ENCODE measurements at regions not wholly inside any gene's neighbourhood (a gene's known extent, or its start where the extent isn't known, plus 50 kb on each side); places are given as distances from the start of the nearest gene placed in this dataset.

DNA sequence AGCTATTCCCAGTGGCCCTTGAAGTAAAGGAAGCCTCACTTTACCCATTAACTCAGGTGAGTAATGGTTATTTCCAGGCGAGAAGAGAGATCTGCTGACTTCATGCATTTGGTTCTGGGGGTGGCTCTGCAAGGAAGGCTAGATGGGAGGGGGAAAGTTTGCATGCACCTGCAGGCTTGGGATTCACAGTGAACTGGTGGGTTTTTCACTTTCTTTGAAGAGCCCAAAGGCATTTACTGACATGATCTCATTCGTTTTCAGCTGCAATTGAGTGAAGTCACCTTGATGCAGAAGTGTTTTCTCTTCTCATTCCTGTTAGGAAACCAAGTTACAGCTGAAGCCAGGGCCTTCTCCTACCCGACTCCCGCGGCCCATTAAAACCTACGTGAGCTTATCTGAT, 131.0 kb upstream of the N4BP1 start:
- H3K9ac ChIP-seq, result no peak overlapping the region
- no peaks in the 10 kb centered on the region for H3K79me2 ChIP-seq (ENCODE audit: insufficient read depth)
- H3K27me3 ChIP-seq (ENCODE audit: insufficient read depth), result no peaks in the 10 kb centered on the region
- no peak overlapping the region for H3K27ac ChIP-seq (ENCODE audit: low read depth in 2 of 2, low read length in 1 of 2)
- H3K9me3 ChIP-seq, result no peaks in the 10 kb centered on the region
- no peak overlapping the region for H2AFZ ChIP-seq (ENCODE audit: low read depth)
- no peaks in the 10 kb centered on the region for H4K20me1 ChIP-seq (ENCODE audit: insufficient read depth)
- H3K4me2 ChIP-seq, result no peak overlapping the region
- DNase-seq, result no peak
- no peaks in the 10 kb centered on the region for H3K36me3 ChIP-seq (replicated peaks in 1 of 2; ENCODE audit: control insufficient read depth in 1 of 2, insufficient read depth in 2 of 2, low read length in 1 of 2)
- H3K9me2 ChIP-seq, result no peaks in the 10 kb centered on the region
- CTCF ChIA-PET, result no interaction called here
- WGBS (ENCODE audit: low lambda C conversion rate), result 4% methylated on average over 6 of the region's 6 CpGs
- no peaks in the 10 kb centered on the region for H3F3A ChIP-seq (replicated peaks; ENCODE audit: insufficient read depth)
- H3K4me3 ChIP-seq (ENCODE audit: low read depth in 2 of 2, low read length in 1 of 2), result no peak overlapping the region
- POLR2A ChIA-PET, result no interaction called here
- TF ChIP-seq, protein P1, sequence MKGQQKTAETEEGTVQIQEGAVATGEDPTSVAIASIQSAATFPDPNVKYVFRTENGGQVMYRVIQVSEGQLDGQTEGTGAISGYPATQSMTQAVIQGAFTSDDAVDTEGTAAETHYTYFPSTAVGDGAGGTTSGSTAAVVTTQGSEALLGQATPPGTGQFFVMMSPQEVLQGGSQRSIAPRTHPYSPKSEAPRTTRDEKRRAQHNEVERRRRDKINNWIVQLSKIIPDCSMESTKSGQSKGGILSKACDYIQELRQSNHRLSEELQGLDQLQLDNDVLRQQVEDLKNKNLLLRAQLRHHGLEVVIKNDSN (IDR thresholded peaks at IDR 0.05; ENCODE audit: borderline replicate concordance, low read depth), result no peak
- TF ChIP-seq MXI1 (IDR thresholded peaks at IDR 0.05; ENCODE audit: low read depth, low read length) (no peak), TCF12 (IDR thresholded peaks at IDR 0.05) (no peak), RFX5 (IDR thresholded peaks at IDR 0.05; ENCODE audit: low read length) (no peak), FOXJ3 (CRISPR knock-in tag; IDR thresholded peaks at IDR 0.05) (no peak)
- TF ChIP-seq, protein P2, sequence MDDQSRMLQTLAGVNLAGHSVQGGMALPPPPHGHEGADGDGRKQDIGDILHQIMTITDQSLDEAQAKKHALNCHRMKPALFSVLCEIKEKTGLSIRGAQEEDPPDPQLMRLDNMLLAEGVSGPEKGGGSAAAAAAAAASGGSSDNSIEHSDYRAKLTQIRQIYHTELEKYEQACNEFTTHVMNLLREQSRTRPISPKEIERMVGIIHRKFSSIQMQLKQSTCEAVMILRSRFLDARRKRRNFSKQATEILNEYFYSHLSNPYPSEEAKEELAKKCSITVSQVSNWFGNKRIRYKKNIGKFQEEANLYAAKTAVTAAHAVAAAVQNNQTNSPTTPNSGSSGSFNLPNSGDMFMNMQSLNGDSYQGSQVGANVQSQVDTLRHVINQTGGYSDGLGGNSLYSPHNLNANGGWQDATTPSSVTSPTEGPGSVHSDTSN (IDR thresholded peaks at IDR 0.05), result no peak
- no peaks in the 10 kb centered on the region for H3K4me1 ChIP-seq (ENCODE audit: control insufficient read depth in 1 of 2, insufficient read depth in 2 of 2, low read depth in 1 of 2, low read length in 1 of 2)

DNA sequence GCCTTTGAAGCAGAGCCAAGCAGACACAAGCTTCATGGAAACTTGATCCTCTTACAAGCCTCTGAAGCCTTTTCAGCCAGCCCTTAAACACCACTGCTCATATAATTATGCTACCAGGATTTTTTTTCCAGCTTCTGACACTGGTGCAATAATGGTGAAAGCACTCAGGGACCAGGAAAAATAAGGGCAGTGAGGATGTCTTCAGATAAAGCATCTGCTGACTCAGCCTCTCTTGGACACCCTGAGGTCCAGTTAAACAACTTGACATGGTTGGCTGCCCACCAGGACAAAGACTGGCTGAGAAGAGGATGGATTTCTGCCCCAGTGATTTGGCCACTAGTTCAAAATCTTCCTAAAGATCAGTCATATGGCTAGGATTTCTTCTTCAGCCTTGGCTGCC, 124.2 kb upstream of the N4BP1 start:
- Histone ChIP-seq H2AFZ (ENCODE audit: low read depth) (no peak overlapping the region), H3K4me2 (no peak overlapping the region), H3F3A (replicated peaks; ENCODE audit: insufficient read depth) (no peaks in the 10 kb centered on the region), H3K9me2 (no peaks in the 10 kb centered on the region), H3K9me3 (no peaks in the 10 kb centered on the region), H3K9ac (no peak overlapping the region), H4K20me1 (ENCODE audit: insufficient read depth) (no peaks in the 10 kb centered on the region), H3K4me3 (ENCODE audit: low read depth in 2 of 2, low read length in 1 of 2) (no peak overlapping the region), H3K4me1 (ENCODE audit: control insufficient read depth in 1 of 2, insufficient read depth in 2 of 2, low read depth in 1 of 2, low read length in 1 of 2) (no peaks in the 10 kb centered on the region), H3K27me3 (ENCODE audit: insufficient read depth) (no peaks in the 10 kb centered on the region), H3K79me2 (ENCODE audit: insufficient read depth) (no peaks in the 10 kb centered on the region), H3K36me3 (replicated peaks in 1 of 2; ENCODE audit: control insufficient read depth in 1 of 2, insufficient read depth in 2 of 2, low read length in 1 of 2) (no peaks in the 10 kb centered on the region), H3K27ac (ENCODE audit: low read depth in 2 of 2, low read length in 1 of 2) (no peak overlapping the region)
- no peak for DNase-seq
- CTCF ChIA-PET, result interaction anchor here (1.5 to 1.6 kb wide), 2 partner anchors 27 to 104 kb away, joined by 3 to 4 read pairs; no protein-coding TSS in a partner anchor
- POLR2A ChIA-PET, result no interaction called here
- TF ChIP-seq MXI1 (IDR thresholded peaks at IDR 0.05; ENCODE audit: low read depth, low read length) (no peak), TAF1 (IDR thresholded peaks at IDR 0.05; ENCODE audit: borderline replicate concordance, low read depth, low read length) (no peak), EZH2phosphoT487 (IDR thresholded peaks at IDR 0.05; ENCODE audit: borderline replicate concordance, low read depth) (no peak), YY1 (IDR thresholded peaks at IDR 0.05; ENCODE audit: low read depth) (no peak), RFX5 (IDR thresholded peaks at IDR 0.05; ENCODE audit: low read length) (no peak), USF2 (IDR thresholded peaks at IDR 0.05; ENCODE audit: borderline replicate concordance, low read depth, low read length) (no peak), TEAD4 (IDR thresholded peaks at IDR 0.05; ENCODE audit: borderline replicate concordance, insufficient read depth) (no peak), RCOR1 (IDR thresholded peaks at IDR 0.05; ENCODE audit: low read length) (no peak), NFIC (IDR thresholded peaks at IDR 0.05; ENCODE audit: borderline replicate concordance) (no peak), TCF12 (IDR thresholded peaks at IDR 0.05) (no peak), SMC3 (IDR thresholded peaks at IDR 0.05; ENCODE audit: low read depth, low read length) (no peak), CTCF (IDR thresholded peaks at IDR 0.05) (no peak)
- TF ChIP-seq, protein P3, sequence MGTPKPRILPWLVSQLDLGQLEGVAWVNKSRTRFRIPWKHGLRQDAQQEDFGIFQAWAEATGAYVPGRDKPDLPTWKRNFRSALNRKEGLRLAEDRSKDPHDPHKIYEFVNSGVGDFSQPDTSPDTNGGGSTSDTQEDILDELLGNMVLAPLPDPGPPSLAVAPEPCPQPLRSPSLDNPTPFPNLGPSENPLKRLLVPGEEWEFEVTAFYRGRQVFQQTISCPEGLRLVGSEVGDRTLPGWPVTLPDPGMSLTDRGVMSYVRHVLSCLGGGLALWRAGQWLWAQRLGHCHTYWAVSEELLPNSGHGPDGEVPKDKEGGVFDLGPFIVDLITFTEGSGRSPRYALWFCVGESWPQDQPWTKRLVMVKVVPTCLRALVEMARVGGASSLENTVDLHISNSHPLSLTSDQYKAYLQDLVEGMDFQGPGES (IDR thresholded peaks at IDR 0.05; ENCODE audit: low read depth, low read length), result no peak
- TF ChIP-seq, protein P4, sequence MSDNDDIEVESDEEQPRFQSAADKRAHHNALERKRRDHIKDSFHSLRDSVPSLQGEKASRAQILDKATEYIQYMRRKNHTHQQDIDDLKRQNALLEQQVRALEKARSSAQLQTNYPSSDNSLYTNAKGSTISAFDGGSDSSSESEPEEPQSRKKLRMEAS (IDR thresholded peaks at IDR 0.05; ENCODE audit: low read depth), result no peak
- TF ChIP-seq, protein P5, sequence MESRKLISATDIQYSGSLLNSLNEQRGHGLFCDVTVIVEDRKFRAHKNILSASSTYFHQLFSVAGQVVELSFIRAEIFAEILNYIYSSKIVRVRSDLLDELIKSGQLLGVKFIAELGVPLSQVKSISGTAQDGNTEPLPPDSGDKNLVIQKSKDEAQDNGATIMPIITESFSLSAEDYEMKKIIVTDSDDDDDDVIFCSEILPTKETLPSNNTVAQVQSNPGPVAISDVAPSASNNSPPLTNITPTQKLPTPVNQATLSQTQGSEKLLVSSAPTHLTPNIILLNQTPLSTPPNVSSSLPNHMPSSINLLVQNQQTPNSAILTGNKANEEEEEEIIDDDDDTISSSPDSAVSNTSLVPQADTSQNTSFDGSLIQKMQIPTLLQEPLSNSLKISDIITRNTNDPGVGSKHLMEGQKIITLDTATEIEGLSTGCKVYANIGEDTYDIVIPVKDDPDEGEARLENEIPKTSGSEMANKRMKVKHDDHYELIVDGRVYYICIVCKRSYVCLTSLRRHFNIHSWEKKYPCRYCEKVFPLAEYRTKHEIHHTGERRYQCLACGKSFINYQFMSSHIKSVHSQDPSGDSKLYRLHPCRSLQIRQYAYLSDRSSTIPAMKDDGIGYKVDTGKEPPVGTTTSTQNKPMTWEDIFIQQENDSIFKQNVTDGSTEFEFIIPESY (IDR thresholded peaks at IDR 0.05; ENCODE audit: borderline replicate concordance, low read depth), result no peak
- TF ChIP-seq, protein P1 (IDR thresholded peaks at IDR 0.05; ENCODE audit: borderline replicate concordance, low read depth), result no peak
